NCI-H1694 treated with DMSO at 0.1 percent for 48 hours (cell line): ENCODE measurements at regions not wholly inside any gene's neighbourhood (a gene's known extent, or its start where the extent isn't known, plus 50 kb on each side); places are given as distances from the start of the nearest gene placed in this dataset.
"Not testable (repeated sequence)": the region's sequence is repeated elsewhere in the genome, so short reads cannot be mapped to it uniquely, and the experiment has no call there.

Source experiments
- DNase-seq: peaks from one replicate; lab custom pipeline; 2025; lab: John Stamatoyannopoulos, UW

- DNase-seq: no peak
Observed at GRCh38 chr5:8561854-8562253, 692.9 kb downstream of the MTRR start.

GRCh38 chr5:8563540-8563939, 694.6 kb downstream of the MTRR start:
- DNase-seq: not testable (repeated sequence)

- DNase-seq: no peak
Observed at GRCh38 chr5:8568858-8569257, 699.9 kb downstream of the MTRR start.

GRCh38 chr5:8570528-8570927, 701.6 kb downstream of the MTRR start:
- DNase-seq: no peak

- no peak for DNase-seq
Observed at GRCh38 chr5:8576178-8576577, 707.2 kb downstream of the MTRR start.

GRCh38 chr5:8577792-8578191, 708.8 kb downstream of the MTRR start:
- no peak for DNase-seq

- no peak for DNase-seq
Observed at GRCh38 chr5:8580298-8580697, 711.4 kb downstream of the MTRR start.

GRCh38 chr5:8581047-8581446, 712.1 kb downstream of the MTRR start:
- DNase-seq: no peak

- DNase-seq: no peak
Observed at GRCh38 chr5:8585230-8586018, 716.5 kb downstream of the MTRR start.

- DNase-seq: no peak
Observed at GRCh38 chr5:8590959-8591358, 722.0 kb downstream of the MTRR start.

GRCh38 chr5:8598356-8598755, 729.4 kb downstream of the MTRR start:
- no peak for DNase-seq

- DNase-seq: no peak
Observed at GRCh38 chr5:8598996-8599395, 730.0 kb downstream of the MTRR start.

GRCh38 chr5:8600843-8601242, 731.9 kb downstream of the MTRR start:
- no peak for DNase-seq

- no peak for DNase-seq
Observed at GRCh38 chr5:8601831-8602354, 732.9 kb downstream of the MTRR start.

- DNase-seq: no peak
Observed at GRCh38 chr5:8606231-8606630, 737.3 kb downstream of the MTRR start.

GRCh38 chr5:8611067-8611466, 742.1 kb downstream of the MTRR start:
- no peak for DNase-seq

- no peak for DNase-seq
Observed at GRCh38 chr5:8613078-8613685, 744.2 kb downstream of the MTRR start.

GRCh38 chr5:8615142-8615858, 746.4 kb downstream of the MTRR start:
- DNase-seq: no peak

- DNase-seq: no peak
Observed at GRCh38 chr5:8628521-8628920, 759.6 kb downstream of the MTRR start.

- no peak for DNase-seq
Observed at GRCh38 chr5:8633259-8633658, 764.3 kb downstream of the MTRR start.

GRCh38 chr5:8633696-8634095, 764.7 kb downstream of the MTRR start:
- DNase-seq: no peak

- DNase-seq: no peak
Observed at GRCh38 chr5:8634219-8634618, 765.3 kb downstream of the MTRR start.
